ENCODE measurements at regions not wholly inside any gene's neighbourhood (a gene's known extent, or its start where the extent isn't known, plus 50 kb on each side); places are given as distances from the start of the nearest gene placed in this dataset.

DNA sequence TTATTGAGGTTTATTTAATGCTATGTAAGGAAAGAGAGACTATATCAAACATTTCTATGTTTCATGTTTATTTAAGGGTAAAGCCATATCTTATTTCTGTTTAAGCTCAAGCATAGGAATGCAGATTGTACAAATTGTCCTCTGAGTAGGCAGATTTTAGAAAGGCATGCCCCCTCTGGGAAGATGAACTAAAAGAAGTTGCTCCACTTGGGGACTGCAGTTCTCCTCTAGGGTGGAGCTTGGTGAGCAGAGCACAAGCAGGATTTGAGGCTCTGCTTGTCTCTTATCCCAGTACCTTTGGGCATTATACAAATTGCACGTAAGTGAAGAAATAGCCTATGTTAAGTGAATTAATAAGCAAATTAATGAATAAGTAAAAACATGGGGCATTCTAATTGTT, 96.2 kb upstream of the PDE3A start:
- TF ChIP-seq PATZ1 (CRISPR knock-in tag; IDR thresholded peaks at IDR 0.05; ENCODE audit: borderline replicate concordance), result no peak
- no peak for TF ChIP-seq TOX (CRISPR knock-in tag; IDR thresholded peaks at IDR 0.05; ENCODE audit: borderline replicate concordance)
- no peak for TF ChIP-seq ZFP3 (CRISPR knock-in tag; IDR thresholded peaks at IDR 0.05)
- no peak for TF ChIP-seq ZC3H10 (CRISPR knock-in tag; IDR thresholded peaks at IDR 0.05)
- TF ChIP-seq ZNF70 (CRISPR knock-in tag; IDR thresholded peaks at IDR 0.05), result no peak
- TF ChIP-seq TCF4 (CRISPR knock-in tag; IDR thresholded peaks at IDR 0.05; ENCODE audit: borderline replicate concordance), result no peak
- no peak for TF ChIP-seq SNAI2 (CRISPR knock-in tag; IDR thresholded peaks at IDR 0.05)
- TF ChIP-seq, protein P1, sequence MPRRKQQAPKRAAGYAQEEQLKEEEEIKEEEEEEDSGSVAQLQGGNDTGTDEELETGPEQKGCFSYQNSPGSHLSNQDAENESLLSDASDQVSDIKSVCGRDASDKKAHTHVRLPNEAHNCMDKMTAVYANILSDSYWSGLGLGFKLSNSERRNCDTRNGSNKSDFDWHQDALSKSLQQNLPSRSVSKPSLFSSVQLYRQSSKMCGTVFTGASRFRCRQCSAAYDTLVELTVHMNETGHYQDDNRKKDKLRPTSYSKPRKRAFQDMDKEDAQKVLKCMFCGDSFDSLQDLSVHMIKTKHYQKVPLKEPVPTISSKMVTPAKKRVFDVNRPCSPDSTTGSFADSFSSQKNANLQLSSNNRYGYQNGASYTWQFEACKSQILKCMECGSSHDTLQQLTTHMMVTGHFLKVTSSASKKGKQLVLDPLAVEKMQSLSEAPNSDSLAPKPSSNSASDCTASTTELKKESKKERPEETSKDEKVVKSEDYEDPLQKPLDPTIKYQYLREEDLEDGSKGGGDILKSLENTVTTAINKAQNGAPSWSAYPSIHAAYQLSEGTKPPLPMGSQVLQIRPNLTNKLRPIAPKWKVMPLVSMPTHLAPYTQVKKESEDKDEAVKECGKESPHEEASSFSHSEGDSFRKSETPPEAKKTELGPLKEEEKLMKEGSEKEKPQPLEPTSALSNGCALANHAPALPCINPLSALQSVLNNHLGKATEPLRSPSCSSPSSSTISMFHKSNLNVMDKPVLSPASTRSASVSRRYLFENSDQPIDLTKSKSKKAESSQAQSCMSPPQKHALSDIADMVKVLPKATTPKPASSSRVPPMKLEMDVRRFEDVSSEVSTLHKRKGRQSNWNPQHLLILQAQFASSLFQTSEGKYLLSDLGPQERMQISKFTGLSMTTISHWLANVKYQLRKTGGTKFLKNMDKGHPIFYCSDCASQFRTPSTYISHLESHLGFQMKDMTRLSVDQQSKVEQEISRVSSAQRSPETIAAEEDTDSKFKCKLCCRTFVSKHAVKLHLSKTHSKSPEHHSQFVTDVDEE (CRISPR knock-in tag; IDR thresholded peaks at IDR 0.05), result no peak

All from SK-N-SH treated with all-trans-retinoic acid at 6 μM for 48 hours (cell line).